Head of caudate nucleus (tissue), 42 donors: ENCODE measurements at regions not wholly inside any gene's neighbourhood (a gene's known extent, or its start where the extent isn't known, plus 50 kb on each side); places are given as distances from the start of the nearest gene placed in this dataset.

Source experiments
- DNase-seq, 42 donors: peaks; one replicate each; pipeline versions ENCODE4 v3.0.0 to v3.0.0-alpha.2; 2020 to 2021; ENCODE audit warnings: mixed read lengths in 7 of 42
- intact Hi-C: fragments of 100-400 bp; cut with DNase I; formaldehyde crosslinking; loops from one replicate; pipeline ENCODE4 v1.15.0; 2022

DNA sequence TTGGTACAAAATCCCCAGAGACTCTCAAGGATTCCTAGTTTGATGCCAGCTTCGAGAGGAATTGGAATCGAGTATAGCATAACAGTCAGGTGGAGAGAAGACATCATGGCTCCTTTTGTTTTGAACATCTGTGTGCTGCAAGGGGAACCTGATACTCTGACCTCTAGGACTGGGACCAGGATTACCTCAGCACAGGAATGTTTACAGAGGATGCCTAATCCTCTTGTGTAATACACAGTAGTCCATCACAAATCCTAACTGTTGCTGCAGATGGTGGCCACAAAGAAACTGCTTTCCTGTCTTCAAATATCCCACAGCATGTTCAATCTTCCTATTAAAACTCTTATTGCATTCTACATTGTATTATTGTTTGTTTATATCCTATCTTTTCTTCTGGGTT lies 111.8 kb upstream of the PRMT6 start:
- DNase-seq, result no peak
- intact Hi-C loops, result no loop called here

GRCh38 chr1:106952776-106953175 lies 103.7 kb upstream of the PRMT6 start:
- DNase-seq, result no peak
- intact Hi-C loops, result no loop called here

DNA sequence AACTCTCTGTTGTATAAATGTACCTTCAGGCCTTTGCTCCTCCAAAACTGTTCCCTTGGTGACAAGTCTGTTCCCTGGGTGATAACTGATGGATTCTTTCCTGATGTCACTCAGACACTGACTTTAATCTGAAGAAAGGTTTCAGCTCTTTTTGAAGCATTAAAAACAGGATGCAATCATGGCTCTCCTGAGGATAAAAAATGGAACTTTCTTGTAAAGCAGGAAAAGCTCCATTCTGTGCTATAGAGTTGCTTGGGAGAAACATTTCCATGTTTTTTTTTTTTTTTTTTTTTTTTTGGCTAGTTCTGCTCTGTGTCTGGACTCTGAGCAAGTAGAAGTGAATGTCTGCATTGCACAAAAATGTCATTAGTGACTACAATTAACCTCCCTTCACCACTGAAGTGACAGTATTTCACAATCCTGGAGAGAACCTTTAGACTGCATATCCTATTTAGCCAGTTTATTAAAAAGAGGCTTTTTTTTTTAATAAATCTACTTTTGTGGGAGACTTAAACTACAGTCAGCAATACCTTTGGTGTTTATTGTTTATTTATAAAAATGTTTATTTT lies 101.7 kb upstream of the PRMT6 start:
- intact Hi-C loops, result no loop called here
- DNase-seq, result no peak

DNA sequence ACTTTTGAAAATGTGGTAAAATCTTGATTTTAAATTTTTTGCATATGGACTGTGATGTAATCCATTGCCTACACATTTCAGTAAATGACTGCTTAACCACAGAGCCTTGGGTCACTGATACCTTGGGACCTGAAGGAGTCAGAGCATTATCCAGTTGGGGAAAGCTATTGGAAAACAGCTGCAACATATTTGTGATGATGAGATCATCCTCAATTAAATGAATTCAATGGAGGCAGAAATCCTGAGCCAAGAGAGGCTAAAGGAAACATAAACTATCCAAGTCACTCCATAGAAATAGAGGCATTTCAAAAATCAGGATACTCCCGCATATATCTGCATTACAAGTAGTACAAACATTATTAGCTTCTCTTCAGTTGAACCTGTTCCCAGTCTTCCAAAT lies 99.8 kb upstream of the PRMT6 start:
- intact Hi-C loops, result no loop called here
- no peak for DNase-seq

DNA sequence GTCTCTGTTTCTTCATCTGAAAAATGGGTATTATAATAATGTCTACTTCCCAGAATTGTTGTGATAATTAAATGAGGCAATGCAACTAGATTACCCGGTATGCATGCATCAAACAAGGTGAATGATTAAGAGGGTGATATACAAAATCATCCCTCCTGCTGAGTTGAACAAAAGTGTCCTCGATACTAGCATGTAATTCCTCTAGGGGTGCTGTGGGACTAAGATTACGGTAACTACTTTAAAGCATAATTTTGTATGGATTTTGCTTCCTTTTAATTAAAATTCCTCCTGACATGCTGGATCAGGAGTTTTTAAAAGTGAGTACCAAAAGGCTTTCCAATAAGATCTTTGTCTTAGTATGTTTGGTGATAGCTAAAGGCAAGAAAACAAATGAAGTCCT lies 98.7 kb upstream of the PRMT6 start:
- DNase-seq, result no peak
- intact Hi-C loops, result no loop called here

- no peak for DNase-seq
- intact Hi-C loops, result no loop called here
These were observed 96.1 kb upstream of the PRMT6 start for GRCh38 chr1:106960412-106960811.

DNA sequence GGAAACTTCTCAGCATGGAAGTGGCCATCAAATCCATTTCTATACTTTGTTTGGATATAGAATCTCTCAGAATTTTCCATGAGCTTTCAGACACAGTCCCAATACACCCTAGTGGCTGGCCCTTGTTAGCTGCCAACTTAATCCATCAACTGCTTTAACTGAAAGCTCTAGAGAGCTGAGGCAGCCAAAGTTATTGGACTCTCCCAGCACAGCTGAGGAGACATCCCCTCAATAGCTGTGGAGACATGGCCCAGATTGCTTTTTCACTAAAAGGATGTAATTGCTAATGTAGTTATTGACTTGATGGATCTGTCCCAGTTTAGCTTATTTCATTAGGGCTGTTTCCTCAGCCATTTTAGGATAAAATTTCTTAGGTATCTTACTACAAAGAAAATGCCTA lies 94.8 kb upstream of the PRMT6 start:
- DNase-seq, result no peak
- intact Hi-C loops, result no loop called here

GRCh38 chr1:106962591-106962990 lies 93.9 kb upstream of the PRMT6 start:
- DNase-seq, result no peak

GRCh38 chr1:106964495-106964894 lies 92.0 kb upstream of the PRMT6 start:
- intact Hi-C loops, result no loop called here
- DNase-seq, result no peak

More at GRCh38 chr1:106962591-106962990, 93.9 kb upstream of the PRMT6 start:
- intact Hi-C loops, result no loop called here

DNA sequence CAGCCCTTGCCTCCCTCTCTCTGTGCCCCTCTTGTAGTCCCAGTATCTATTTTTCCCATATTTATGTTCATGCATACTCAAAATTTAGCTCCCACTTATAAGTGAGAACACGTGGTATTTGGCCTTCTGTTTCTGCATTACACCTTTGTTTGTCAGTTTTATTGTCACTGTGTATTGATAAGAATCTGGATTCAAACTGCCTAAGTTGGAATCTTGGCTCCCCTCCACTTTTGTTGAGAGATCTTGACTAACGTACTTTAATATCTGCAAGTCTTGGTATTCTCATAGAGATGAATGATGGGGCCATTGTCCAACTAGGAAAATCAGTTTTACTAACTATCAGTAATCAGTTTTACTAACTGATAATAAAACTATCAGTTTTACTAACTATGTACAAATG lies 87.8 kb upstream of the PRMT6 start:
- intact Hi-C loops, result no loop called here
- DNase-seq, result no peak

DNA sequence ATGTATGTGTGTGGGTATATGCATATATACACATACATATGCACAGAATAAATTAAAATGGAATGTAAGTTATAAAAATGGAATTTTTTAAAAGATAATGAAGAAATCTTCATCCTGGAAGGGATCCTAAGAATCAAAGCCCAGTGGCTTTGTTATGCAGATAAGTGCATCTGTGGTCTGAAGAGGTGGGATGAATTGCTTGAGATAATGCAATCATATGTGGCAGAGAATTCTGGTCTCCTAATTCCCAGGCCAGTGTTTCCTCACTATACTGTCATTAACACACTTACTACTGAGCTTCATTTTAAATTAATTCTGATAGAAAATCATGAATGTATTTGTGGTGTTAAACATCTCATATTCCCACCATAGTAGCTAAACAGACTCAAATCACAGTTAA lies 86.7 kb upstream of the PRMT6 start:
- intact Hi-C loops, result no loop called here
- no peak for DNase-seq

DNA sequence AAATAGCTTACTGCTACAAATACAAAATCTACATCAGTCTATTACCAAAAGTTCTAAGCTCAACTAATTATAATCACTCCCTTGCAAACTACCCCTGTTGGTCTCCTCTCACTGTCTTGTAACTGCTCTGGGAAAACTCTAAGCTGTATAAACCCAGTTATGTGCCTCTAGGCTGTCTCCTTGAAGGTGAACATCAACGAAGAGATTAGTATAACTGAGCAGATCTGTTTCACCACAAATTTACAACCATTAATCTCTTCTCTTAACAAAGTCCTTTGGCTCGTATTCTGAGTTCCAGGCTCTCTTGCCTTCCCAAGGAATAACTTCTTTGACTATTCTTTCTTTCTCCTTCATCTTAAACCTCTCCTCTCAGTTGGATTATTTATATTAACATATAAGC lies 84.4 kb upstream of the PRMT6 start:
- intact Hi-C loops, result no loop called here
- DNase-seq, result no peak

GRCh38 chr1:106975944-106976343 lies 80.5 kb upstream of the PRMT6 start:
- DNase-seq, result no peak
- intact Hi-C loops, result no loop called here

DNA sequence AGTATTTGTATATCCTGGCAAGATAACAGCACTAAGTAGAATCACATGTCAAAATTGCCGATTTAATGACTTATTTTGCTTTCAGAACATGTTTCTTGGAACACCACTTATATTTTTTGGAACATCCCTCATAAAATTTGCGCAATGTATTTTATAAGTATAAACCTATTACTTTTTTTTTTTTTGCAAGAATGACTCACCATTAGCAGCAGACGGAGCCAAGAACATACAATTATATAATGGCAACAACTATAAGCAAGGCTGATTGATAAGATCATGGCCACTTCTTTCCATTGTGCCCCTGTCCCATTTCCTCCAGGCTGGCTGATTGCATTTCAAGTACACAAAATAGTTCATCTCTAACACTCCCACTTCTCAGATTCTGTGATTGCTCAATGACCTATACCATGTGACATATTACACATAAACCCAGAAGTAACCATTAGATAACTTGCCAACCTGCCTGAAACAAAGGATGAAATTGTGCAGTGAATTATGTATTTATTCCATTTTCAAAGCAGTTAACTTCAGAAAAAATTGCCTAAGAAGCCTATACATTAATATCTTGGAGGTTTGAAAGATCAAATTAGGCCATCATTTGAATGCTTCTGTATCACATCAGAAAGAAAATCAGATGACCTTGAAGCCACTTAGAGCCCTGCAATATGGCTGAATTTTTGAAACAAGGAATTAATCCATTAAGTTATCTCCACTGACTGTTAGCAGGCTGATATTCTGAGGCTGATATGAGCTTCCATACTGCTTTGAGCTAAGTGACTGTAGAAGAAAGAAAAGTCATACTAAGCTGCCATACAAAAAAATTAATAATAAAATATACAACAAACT lies 77.8 kb upstream of the PRMT6 start:
- intact Hi-C loops, result no loop called here
- DNase-seq, result no peak

DNA sequence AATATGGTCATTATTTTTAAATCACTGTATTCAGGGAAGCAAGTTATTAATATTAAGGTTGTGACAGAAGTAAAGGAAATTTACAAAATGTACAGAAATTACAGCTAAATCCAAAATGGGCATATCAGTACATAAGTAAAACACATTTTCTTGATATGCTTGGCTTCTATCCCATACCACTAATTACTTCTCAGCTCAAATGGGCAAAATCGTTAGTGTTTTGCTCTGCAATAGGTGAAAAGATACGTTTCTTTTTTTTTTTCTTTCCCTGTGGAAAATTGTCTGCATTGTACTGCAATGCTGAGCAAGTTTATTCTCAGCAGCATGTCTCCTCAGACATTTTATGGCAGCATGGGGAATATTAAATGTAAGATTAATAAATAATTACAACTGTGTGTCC lies 77.1 kb upstream of the PRMT6 start:
- no peak for DNase-seq
- intact Hi-C loops, result no loop called here

GRCh38 chr1:106980121-106980520 lies 76.4 kb upstream of the PRMT6 start:
- no peak for DNase-seq
- intact Hi-C loops, result no loop called here

GRCh38 chr1:106984801-106985200 lies 71.7 kb upstream of the PRMT6 start:
- intact Hi-C loops, result no loop called here
- DNase-seq, result no peak

GRCh38 chr1:106986603-106987002 lies 69.9 kb upstream of the PRMT6 start:
- intact Hi-C loops, result no loop called here
- DNase-seq, result no peak

GRCh38 chr1:106995970-106996369 lies 60.5 kb upstream of the PRMT6 start:
- intact Hi-C loops, result no loop called here
- DNase-seq, result no peak

DNA sequence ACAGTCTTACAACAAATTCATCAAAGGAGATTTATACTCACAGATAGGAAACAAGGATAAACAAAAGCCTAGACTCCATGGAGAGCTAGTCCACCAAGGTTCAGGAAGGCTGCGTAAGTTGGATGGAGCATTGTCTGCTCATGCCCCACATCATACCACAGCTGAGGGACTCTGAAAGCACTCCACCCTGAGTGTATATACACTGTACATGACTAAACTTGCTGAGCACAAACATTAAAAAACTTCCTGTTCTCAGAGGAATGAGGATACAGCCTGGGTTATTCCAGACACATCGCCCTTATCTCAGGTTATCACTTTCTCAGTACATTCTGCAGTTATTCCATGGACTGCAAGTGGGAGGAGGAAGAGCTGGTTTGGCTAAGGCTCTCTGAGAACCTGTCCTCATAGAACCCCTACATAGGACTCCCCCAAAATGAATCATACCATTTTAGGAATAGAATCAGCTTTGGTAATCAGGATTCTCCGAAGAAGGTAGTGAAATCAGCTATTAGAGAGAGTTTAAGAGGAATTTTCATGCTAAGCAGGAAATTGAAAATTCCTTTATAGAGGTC lies 58.0 kb upstream of the PRMT6 start:
- intact Hi-C loops, result no loop called here
- no peak for DNase-seq

GRCh38 chr1:107000902-107001301 lies 55.6 kb upstream of the PRMT6 start:
- intact Hi-C loops, result no loop called here
- DNase-seq, result no peak
